Stimulated activated CD8-positive, alpha-beta memory T cell treated with anti-CD3 and anti-CD28 coated beads, Interleukin-4, amount 100 ng/mL, for 4 hours (primary cell): ENCODE measurements at regions not wholly inside any gene's neighbourhood (a gene's known extent, or its start where the extent isn't known, plus 50 kb on each side); places are given as distances from the start of the nearest gene placed in this dataset.
A peak's percentile ranks its signal among the peaks of the same experiment; 100 is the strongest.
"Not testable (repeated sequence)": the region's sequence is repeated elsewhere in the genome, so short reads cannot be mapped to it uniquely, and the experiment has no call there.

ENCODE experiments used
- DNase-seq, 2 donors: peaks; one replicate each; pipeline ENCODE4 v3.0.0-alpha.2; 2020; ENCODE audit warnings: low read depth in 2 of 2, low spot score in 1 of 2

DNA sequence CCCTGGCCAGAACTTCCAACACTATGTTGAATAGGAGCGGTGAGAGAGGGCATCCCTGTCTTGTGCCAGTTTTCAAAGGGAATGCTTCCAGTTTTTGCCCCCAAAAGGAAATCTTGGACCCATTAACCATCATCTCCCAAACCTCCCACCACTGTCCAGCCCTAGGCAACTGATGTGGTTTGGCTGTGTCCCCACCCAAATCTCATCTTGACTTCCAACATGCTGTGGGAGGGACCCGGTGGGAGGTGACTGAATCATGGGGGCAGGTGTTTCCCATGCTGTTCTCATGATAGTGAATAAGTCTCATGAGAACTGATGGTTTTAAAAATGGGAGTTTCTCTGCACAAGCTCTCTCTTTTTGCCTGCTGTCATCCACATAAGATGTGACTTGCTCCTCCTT lies 119.1 kb upstream of the RMDN2 start:
- not testable (repeated sequence) for DNase-seq

DNA sequence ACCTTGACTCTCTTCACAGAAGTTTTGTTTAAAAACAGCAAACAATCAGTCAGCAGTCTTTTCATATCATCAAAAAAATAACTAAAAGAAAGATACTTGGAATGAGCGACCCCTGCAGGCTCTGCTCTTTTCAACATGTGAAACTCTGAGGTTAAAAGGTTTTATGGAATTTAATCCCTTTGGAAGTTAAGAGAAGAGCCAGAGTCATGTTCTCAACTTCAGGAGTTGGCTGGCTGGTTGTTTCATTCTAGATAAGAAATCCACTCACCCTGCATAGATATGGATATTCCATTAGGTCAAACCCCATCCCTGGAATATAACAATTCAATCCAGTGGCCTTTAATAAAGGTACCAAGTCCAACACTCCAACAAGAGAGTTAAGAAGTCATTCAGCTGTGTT lies 115.6 kb upstream of the RMDN2 start:
- no peak for DNase-seq

DNA sequence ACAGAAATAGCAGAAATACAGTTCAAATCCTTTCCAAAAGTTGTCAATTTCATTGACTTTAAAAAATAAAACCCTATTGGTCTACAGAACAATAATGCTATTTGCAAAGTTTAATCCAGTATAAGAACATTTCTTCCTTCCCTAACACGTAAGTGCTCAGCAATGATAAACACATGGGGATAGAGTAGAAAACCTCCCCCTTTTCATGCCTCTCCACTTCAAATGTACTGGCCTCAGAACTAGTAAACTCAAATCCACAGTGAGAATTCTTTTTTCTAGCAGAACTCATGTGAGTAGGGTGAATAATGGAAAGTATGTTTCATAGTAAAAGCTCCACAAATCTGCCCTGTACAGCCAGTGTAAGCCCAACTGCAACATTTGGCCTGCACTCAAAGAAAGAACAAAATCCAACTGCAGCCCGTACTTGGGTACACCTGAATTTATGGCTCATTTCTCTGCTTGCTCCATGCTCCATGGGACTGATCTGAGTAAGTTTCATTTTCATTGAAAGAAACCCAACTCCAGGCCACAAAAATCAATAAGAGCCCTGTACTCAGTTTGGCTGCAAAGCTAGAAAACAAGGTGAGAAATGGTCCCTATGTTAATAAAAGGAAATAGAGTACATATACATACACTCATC lies 115.0 kb upstream of the RMDN2 start:
- no peak for DNase-seq

DNA sequence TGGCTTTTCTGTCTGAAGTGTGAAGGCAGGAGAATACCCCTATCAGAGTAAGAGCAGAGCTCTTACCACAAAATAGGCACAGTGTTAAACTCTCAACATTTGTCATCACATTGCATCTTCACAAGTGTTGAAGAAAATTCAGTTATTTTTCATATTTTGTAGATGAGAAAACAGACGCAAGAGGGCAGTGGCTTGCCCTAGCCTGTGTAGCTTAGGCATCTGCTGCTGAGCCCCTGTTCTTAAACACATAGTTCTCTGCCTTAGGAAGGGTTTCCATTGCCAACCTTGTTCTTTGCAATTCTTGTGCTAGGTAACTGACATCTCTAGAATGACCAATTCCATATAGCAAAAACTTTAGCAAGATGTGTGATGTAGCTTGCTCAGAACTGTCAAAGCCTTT lies 112.7 kb upstream of the RMDN2 start:
- DNase-seq = no peak

DNA sequence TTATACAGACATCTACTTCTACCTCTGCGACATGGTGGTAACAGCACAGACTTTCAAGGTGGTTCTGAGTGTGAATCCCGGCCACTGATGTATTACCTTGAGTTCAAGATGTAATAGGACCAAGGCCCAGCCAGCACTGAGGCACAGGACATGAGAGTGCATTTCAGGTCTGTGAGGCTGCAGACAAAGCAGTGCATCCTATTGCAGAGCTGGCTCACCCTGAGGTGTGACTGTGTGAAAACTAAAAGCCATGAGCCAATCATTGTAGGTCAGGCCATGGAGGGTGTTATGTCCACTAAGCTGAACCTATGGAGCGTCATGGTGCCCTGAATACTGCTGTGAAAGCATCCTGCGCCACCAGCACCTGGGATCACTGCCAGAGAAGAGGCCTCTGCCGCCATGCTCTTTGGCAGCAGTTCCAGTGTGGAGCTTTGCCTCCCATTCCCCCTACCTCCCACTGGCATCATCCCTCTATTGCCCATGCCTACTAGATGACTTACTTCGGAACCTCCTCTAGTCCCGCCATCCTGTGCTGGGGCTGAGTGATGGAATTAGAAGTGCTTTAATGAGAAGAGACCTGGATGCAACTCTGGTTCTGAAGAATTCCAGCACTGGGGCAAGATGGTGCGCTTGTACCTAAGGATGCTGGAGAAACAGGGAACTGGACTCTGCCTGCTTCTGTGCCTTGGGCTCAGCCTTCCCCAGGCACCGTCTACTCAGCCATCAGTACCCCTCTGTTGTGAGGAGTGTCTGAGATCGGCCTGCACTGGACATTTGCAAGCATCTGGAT lies 112.0 kb upstream of the RMDN2 start:
- no peak for DNase-seq

DNA sequence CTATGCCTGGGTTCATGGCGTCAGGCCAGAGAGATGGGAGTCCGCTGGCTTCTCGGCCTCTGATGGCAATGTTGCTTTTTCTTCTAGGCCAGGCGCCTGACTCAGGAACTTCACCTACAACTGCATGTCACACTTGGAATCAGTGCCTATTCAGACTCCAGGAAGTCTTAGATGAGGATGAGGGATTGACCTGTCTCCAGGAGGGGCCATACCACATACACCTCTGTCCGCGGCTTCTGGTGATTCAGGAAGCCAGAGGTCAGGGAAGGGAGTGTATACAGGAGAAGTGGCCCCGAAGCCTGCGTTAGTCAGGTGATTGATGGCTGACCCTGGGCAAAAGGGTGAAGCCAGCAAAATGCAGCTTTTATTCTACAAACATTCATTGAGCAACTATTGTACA lies 109.1 kb upstream of the RMDN2 start:
- DNase-seq = no peak

DNA sequence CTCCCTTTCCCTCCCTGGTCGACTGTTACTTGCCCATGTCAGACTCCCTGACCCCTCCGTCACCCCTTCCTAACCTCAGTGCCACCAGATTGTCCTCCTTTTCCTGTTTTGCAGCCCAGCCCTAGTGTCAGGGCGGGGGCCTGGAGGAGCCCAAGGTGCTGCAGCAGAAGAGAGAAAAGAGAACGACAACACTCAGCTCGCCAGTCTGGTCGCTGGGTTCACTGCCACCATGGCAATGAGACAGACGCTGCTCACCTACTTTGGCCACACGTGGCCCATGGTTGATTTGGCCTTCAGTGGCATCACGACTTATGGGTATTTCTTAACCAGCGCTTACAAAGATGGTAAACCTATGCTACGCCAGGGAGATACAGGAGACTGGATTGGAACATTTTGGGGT lies 108.4 kb upstream of the RMDN2 start:
- no peak for DNase-seq

DNA sequence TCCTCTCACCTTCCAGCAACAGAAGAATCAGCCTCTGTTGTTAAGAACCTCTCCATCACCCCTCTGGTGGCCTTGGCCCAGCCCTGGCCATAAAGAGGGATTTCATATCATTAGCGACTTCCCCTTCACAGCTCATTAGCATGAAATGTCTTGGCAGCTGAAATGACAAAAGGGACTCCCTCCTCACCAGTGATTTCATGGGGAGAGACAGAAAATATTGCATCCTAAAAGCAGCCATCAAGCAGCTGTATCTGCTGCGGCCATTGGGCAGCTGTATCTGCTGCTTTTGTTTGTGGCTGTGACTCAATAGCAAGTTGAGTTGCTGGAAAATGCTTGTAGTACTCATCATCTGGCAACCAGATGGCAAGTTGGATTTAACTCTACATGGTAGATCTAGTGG lies 105.9 kb upstream of the RMDN2 start:
- no peak for DNase-seq

DNA sequence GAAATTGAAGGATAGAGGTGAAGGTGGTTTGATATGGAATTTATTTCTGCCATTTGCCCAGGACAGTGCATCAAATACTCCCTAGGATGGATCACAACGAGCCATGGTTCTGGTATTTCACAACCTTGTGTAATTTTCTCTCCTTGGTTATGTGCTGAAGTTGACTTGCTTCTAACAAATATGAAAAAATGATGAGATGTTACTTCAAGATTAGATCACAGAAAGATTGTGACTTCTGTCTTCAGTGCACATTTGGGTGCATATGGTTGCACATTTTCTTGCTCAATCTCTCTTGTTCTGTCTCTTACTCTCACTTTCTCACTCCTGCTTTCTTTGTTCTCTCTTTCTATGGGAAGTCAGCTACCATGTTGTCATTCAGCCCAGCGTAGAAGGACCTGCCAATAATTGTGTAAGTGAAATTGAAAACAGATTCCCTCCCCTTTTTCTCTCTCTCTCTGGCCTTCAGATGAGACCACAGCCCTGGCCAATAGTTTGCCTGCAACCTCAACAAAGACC lies 104.6 kb upstream of the RMDN2 start:
- no peak for DNase-seq

DNA sequence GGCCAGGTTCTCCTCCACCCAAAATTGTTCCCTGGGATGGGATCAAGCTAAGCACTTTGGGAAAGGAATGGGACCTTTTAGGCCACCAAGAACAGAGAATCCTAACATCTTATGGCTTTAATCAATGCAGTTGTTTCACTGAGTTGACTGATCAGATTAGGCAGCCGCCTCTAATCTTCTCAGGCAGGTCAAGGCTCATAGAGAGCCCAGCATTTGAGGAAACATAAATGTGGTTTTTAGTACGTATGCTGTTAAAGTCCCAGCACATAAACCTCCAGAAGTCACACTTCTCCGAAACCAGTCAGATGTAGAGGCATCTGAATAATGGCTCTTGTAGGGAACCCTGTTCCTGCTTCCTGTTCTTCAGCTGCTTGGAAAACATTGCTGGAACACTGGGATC lies 99.5 kb upstream of the RMDN2 start:
- DNase-seq = no peak

DNA sequence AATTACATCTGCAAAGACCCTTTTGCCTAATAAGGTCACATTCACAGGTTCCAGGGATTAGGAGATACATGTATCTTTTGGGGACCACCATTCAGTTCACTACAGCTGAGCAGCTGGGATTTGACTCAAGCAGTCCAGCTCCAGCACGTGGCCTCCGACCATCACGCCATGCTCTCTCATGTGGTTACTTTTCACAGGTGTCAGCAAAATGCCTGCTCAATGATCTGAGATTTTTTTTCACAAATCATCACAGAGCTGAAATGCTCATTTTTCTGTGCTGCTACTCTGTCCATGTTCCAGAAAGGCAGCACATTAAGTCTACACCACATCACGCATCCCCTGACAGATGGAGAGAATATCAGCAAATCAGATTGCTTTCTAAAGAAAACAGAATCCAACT lies 98.5 kb upstream of the RMDN2 start:
- no peak for DNase-seq

DNA sequence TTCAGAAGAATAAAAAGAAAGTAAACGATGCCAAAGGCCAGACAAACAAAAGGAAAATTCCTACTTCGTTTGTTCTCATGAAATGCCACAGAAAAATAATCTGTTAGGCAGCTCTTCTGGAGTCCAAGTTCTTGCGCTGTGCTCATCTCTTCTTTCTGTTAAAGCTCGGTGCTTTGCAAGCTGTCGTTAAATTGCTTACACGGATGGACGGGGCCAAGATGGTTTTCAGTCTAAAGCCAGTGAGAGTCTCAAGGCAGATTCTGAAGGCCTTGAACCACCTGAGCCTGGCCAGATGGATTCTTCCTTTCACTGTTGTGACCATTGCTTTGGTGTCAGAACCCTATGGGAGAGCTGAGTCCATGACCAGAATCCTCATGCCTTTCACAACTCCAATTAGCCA lies 97.6 kb upstream of the RMDN2 start:
- no peak for DNase-seq

DNA sequence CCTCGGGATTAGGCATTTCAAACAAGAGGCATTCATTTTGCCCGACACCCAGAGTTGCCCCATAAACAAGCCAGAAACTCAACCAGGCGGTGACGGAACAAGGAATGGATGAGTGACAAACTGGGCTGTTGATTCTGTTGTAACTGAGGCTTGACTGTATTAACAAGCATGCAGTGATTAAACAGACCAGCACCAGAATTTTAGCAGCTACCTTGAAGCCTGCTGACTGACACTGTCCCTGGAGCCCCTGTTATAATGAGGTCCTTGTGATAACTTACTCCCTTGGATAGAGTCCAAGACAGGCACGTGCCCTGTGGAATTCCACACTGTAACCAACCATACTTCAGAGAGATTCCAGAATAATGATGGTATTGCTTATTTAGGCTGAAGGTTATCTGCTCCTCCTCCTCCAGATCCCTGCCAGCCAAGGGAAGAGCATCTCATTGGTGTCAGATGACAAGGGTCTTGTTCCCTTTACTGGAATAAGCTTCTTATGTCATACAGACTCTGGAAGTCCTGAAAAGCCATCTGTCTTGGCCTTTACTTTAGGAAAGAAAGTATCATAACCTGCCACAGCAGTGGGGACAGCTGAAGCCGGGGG lies 97.1 kb upstream of the RMDN2 start:
- no peak for DNase-seq

DNA sequence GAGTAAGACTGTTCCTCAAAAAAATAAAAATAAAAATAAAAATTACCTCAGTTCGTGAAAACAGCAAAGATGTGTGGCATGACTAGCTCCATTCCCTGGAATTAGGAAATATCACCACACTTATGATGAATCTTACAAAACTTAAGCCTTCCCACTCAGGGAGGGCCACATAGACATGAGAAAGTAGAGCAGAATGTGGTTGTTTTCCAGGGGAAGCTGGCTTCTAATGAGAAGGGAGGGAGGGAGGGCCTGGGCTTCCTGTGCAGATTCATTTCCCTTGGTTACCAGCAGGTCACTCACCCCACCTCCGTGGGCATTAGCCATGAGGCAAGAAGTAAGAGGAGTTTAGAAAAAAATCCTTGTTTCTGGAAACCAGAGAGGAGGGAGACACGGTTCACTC lies 95.9 kb upstream of the RMDN2 start:
- DNase-seq = no peak

DNA sequence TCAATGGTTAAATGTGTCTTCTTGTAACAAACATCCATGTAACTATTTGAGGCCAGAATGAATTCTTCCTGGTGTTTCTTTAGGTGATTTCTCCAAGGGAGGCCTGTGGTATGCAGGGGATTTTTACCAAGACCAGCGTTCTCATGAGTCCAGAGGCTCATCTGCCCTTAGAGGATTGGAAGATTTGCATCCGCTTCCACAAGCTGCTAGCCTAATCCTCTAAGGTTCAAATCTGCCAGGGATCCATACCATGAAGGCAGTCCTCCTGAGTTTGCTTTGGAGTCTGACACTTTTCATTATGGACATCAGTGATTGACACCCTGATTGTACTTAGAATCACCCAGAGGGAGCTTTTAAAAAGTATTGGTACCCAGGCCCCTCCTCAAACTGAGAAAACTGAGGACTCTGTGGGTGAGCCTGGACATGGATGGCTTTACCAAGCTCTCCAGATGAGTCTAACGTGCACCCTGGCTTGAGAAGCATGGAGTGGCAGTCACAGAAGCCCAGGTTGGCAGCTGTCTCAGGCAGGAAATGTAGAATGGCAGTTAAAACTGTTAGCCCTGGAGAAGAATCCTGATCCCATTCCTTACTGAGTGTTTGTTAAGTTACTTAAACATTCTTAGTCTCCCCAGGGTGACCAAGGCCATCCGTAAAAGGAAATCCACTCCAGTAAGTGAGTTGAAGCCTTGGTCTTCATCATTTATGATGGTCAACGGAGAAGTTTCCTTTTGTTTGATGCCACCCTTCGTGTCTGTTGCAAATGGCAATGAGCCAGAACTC lies 95.3 kb upstream of the RMDN2 start:
- no peak for DNase-seq

DNA sequence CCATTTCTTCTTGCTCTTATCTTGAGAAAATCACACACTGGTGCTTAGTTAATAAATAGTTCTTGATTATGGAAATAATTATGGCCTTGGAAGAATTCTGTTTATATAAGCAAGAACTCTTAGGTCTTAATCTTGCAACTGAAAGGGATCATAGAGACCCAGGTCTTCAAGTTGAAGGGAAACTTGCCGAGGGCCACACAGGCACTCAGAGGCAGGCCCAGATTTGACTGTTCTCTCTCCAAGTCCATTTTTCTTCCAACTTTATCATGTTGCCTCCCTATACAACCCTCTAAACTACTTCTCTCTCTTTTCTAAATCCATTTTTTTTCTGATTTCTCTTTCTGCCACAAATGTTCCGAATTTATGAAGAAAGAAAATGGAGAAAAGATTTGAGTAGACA lies 94.5 kb upstream of the RMDN2 start:
- DNase-seq = no peak

DNA sequence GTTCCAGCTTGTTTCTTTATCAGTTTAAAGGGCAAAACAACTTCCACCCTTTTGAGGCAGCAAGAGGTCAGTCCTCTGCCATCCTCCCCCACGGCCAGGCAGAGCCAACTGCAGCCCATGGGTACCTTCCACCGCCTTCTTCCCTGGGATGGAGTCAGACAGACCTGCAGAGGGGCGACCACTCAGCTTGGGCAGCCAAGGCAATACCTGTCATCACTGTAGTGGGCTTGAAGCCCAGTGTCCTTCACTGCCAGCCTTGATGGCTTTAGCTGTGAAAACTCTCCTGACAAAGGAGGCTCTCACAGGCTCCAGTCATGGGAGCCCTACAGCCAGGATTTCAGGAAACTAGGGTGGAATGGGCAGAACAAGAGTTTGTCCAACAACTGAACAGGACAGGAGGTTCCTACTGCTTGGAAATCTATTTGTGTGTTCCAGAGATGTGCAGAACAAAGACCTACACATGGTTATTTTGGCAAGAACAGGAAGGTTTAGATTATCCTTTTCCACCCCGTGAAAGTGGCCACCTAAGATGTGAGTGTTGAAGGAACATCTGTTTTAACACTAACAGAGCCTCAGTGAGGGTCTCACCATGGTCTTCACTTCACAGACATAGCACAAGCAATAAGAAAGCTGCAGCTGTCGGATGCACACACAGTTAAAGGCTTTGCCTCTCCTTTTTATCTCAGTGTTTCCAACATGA lies 93.9 kb upstream of the RMDN2 start:
- DNase-seq = no peak

DNA sequence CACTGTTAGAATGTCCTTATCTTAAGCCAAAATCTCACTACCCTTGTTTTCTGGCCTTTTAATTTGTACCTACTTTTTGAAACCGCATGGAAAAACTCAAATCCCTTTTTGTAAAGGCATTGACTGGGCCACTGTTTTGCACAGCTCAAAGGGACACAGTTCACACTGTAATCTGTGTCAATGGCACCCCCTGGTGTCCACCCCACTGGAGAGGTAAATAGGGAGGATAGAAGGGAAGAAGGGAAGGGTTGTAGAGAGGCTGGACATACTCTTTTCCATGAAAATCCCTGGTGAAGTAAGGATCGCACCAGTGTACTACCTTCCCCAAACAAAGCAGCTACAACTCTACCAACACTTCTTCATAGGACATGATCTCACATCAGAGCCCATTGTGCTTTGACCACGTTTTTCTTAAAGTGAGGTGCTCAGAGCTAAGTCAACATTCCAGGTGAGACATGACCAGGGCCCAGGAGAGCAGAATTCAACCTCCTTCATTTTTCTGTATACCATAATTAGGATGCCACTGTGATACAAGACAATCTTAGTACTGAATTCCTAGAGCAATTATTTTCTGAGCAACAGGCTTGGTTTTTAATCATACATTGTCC lies 92.4 kb upstream of the RMDN2 start:
- peak; percentile 58 to 82 for DNase-seq

DNA sequence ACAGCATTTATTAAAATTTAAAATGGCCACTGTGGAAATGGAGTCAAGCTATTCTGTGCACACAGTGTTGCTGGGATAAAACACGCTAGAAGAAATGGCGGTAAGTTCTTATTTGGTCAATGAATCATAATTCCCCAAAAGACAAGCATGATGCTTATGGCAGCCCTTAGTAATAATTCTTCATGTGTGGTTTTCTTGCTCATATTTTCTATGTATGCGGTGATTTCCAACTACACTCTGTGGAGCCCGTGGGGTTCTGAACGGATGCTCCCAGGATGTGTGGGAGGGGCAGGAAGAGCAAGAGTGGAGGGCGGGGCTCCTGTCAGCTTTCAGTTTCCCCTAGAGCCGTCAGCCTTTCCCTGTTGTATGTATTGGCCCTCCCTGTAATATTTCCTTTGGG lies 91.7 kb upstream of the RMDN2 start:
- DNase-seq = peak in 1 of 2 donors; percentile 61

DNA sequence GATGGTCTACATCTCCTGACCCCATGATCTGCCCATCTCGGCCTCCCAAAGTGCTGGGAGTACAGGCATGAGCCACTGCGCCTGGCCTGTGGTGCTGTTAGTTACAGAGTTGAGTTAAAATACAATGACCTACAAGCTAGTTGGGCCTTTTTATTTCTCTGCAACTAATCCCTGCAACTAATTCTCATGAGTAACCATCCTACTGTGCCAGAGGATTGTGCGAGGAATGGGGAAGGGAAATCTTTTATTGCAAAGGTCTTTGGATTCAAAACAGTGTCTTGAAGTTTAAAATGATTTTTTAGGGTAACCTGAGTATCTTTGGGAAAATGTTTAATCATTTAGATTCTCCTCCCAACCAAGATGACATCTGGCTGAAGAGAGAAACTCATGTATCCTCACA lies 88.8 kb upstream of the RMDN2 start:
- no peak for DNase-seq

DNA sequence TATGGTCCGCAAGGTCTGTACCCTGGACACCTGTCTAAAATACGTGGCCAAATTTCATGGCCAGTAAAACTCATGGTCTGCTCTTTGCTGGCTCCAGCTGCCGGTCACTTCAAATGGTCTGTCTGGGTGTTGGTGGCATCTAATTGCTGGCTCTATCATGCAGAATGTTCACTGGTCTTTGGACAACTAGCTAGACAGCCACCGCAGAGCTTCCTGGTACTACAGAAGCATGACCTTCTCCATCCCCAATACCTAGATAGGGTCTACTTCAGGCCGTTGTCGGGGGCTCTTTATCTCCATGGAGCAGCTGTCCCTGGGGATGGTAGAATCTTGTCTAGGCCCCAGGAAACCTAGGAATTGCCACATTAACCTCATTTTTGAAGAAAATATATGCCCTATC lies 88.4 kb upstream of the RMDN2 start:
- no peak for DNase-seq
